MM.1S (cell line): ENCODE measurements at regions not wholly inside any gene's neighbourhood (a gene's known extent, or its start where the extent isn't known, plus 50 kb on each side); places are given as distances from the start of the nearest gene placed in this dataset.

Source experiments
- DNase-seq: peaks from one replicate; pipeline ENCODE4 v3.0.0-alpha.2; 2015
- H2AFZ ChIP-seq: fragments of 300-600 bp; sonication (generic); 2 replicates; pipeline ENCODE4 v1.6.0; 2016; ENCODE audit warnings: antibody characterized with exemption, low read length
- H3F3A ChIP-seq: fragments of 300-600 bp; sonication (generic); 2 replicates; pipeline ENCODE4 v1.6.1; 2016; ENCODE audit warnings: mild to moderate bottlenecking, antibody characterized with exemption, low read length, moderate library complexity, mixed read lengths; ENCODE audit not compliant: insufficient read depth
- H3K27ac ChIP-seq: fragments of 300-600 bp; sonication (generic); 2 replicates; pipeline ENCODE4 v1.5.1; 2016; ENCODE audit warnings: mild to moderate bottlenecking, low read length
- H3K27me3 ChIP-seq: fragments of 300-600 bp; sonication (generic); replicated peaks from 2 replicates; pipeline ENCODE4 v1.6.0; 2016; ENCODE audit warnings: low read length; ENCODE audit not compliant: insufficient read depth
- H3K36me3 ChIP-seq: fragments of 300-600 bp; sonication (generic); replicated peaks from 2 replicates; pipeline ENCODE4 v1.6.1; 2016; ENCODE audit warnings: mild to moderate bottlenecking, low read length, mixed read lengths; ENCODE audit not compliant: insufficient read depth
- H3K4me1 ChIP-seq: fragments of 300-600 bp; sonication (generic); 2 replicates; pipeline ENCODE4 v1.6.1; 2016; ENCODE audit warnings: low read length, mixed read lengths
- H3K4me2 ChIP-seq: fragments of 300-600 bp; sonication (generic); 2 replicates; pipeline ENCODE4 v1.6.0; 2016; ENCODE audit warnings: low read depth, low read length
- H3K4me3 ChIP-seq: fragments of 300-600 bp; sonication (generic); 2 replicates; pipeline ENCODE4 v1.5.1; 2016; ENCODE audit warnings: low read length, mixed read lengths
- H3K79me2 ChIP-seq: fragments of 300-600 bp; sonication (generic); 2 replicates; pipeline ENCODE4 v1.6.1; 2016; ENCODE audit warnings: mixed run types, low read length, mixed read lengths
- H3K9ac ChIP-seq: fragments of 300-600 bp; sonication (generic); 2 replicates; pipeline ENCODE4 v1.6.1; 2016; ENCODE audit warnings: low read length, mixed read lengths
- H3K9me2 ChIP-seq: fragments of 300-600 bp; sonication (generic); replicated peaks from 2 replicates; pipeline ENCODE4 v1.6.1; 2016; ENCODE audit warnings: mild to moderate bottlenecking, low read length, mixed read lengths; ENCODE audit not compliant: insufficient read depth
- H3K9me3 ChIP-seq: fragments of 300-600 bp; sonication (generic); replicated peaks from 2 replicates; pipeline ENCODE4 v1.6.1; 2016; ENCODE audit warnings: mild to moderate bottlenecking, low read length, mixed read lengths; ENCODE audit not compliant: insufficient read depth
- H4K20me1 ChIP-seq: fragments of 300-600 bp; sonication (generic); 2 replicates; pipeline ENCODE4 v1.6.1; 2016; ENCODE audit warnings: mild to moderate bottlenecking, low read length, moderate library complexity, mixed read lengths; ENCODE audit not compliant: insufficient read depth
- CTCF ChIP-seq: fragments of 300-600 bp; sonication (generic); IDR thresholded peaks from 2 replicates; pipeline ENCODE4 v1.5.1; 2016; ENCODE audit warnings: antibody characterized with exemption, low read length, mixed read lengths
- EZH2 ChIP-seq: fragments of 300-600 bp; sonication (generic); optimal IDR thresholded peaks from 2 replicates; pipeline ENCODE3; 2017; ENCODE audit warnings: low read depth, mild to moderate bottlenecking, antibody characterized with exemption, low read length, mixed read lengths
- EZH2phosphoT487 ChIP-seq: fragments of 300-600 bp; sonication (generic); IDR thresholded peaks from 2 replicates; pipeline ENCODE4 v1.6.1; 2018; ENCODE audit warnings: antibody characterized with exemption, low read length

- Histone ChIP-seq H3K36me3 (no peaks in the 10 kb centered on the region), H3K9me2 (no peaks in the 10 kb centered on the region), H3K4me2 (no peak overlapping the region), H3K9ac (no peak overlapping the region), H4K20me1 (no peaks in the 10 kb centered on the region), H3K4me1 (no peaks in the 10 kb centered on the region), H3F3A (no peaks in the 10 kb centered on the region), H3K27me3 (no peaks in the 10 kb centered on the region), H3K79me2 (no peaks in the 10 kb centered on the region), H3K27ac (no peak overlapping the region), H3K9me3 (no peaks in the 10 kb centered on the region), H3K4me3 (no peak overlapping the region), H2AFZ (no peak overlapping the region)
- TF ChIP-seq EZH2 (no peak), CTCF (no peak), EZH2phosphoT487 (no peak)
- no peak for DNase-seq
These were observed 888.3 kb upstream of the CELF4 start for GRCh38 chr18:38453880-38454279.

GRCh38 chr18:38450876-38451275, 885.3 kb upstream of the CELF4 start:
- DNase-seq: no peak
- Histone ChIP-seq H3K36me3 (no peaks in the 10 kb centered on the region), H3K9ac (no peak overlapping the region), H3K4me3 (no peak overlapping the region), H2AFZ (no peak overlapping the region), H3F3A (no peaks in the 10 kb centered on the region), H3K4me2 (no peak overlapping the region), H3K27me3 (no peaks in the 10 kb centered on the region), H3K9me2 (no peaks in the 10 kb centered on the region), H3K79me2 (no peaks in the 10 kb centered on the region), H3K4me1 (no peaks in the 10 kb centered on the region), H3K9me3 (no peaks in the 10 kb centered on the region), H3K27ac (no peak overlapping the region), H4K20me1 (no peaks in the 10 kb centered on the region)
- TF ChIP-seq EZH2phosphoT487: no peak
- no peak for TF ChIP-seq EZH2

- no peak for TF ChIP-seq CTCF
- TF ChIP-seq EZH2: no peak
- TF ChIP-seq EZH2phosphoT487: no peak
- no peak overlapping the region for H3K9ac ChIP-seq
- no peaks in the 10 kb centered on the region for H3K36me3 ChIP-seq
- no peaks in the 10 kb centered on the region for H3F3A ChIP-seq
- H3K79me2 ChIP-seq: no peaks in the 10 kb centered on the region
- no peaks in the 10 kb centered on the region for H3K4me1 ChIP-seq
- no peak overlapping the region for H2AFZ ChIP-seq
- H3K4me2 ChIP-seq: no peak overlapping the region
- DNase-seq: no peak
- no peaks in the 10 kb centered on the region for H3K27me3 ChIP-seq
- H3K4me3 ChIP-seq: no peak overlapping the region
- no peak overlapping the region for H3K27ac ChIP-seq
- no peaks in the 10 kb centered on the region for H4K20me1 ChIP-seq
- H3K9me2 ChIP-seq: no peaks in the 10 kb centered on the region
- no peaks in the 10 kb centered on the region for H3K9me3 ChIP-seq
These were observed 880.2 kb upstream of the CELF4 start for GRCh38 chr18:38445804-38446145.

GRCh38 chr18:38444971-38445803, 879.6 kb upstream of the CELF4 start:
- Histone ChIP-seq H2AFZ (no peak overlapping the region), H3K9ac (no peak overlapping the region), H3K27me3 (no peaks in the 10 kb centered on the region), H3K9me2 (no peaks in the 10 kb centered on the region), H3K4me1 (no peaks in the 10 kb centered on the region), H3K36me3 (no peaks in the 10 kb centered on the region), H3K4me3 (no peak overlapping the region), H3K4me2 (no peak overlapping the region), H4K20me1 (no peaks in the 10 kb centered on the region), H3K79me2 (no peaks in the 10 kb centered on the region), H3F3A (no peaks in the 10 kb centered on the region), H3K9me3 (no peaks in the 10 kb centered on the region), H3K27ac (no peak overlapping the region)
- TF ChIP-seq EZH2: no peak
- TF ChIP-seq EZH2phosphoT487: no peak
- TF ChIP-seq CTCF: no peak
- no peak for DNase-seq
